Forelimb muscle (tissue), 1 donor: ENCODE measurements at regions not wholly inside any gene's neighbourhood (a gene's known extent, or its start where the extent isn't known, plus 50 kb on each side); places are given as distances from the start of the nearest gene placed in this dataset.
"Not testable (repeated sequence)": the region's sequence is repeated elsewhere in the genome, so short reads cannot be mapped to it uniquely, and the experiment has no call there.

ENCODE experiments used
- DNase-seq: peaks from one replicate; pipeline ENCODE4 v3.0.0-alpha.2; 2013; ENCODE audit warnings: low read depth

- DNase-seq = no peak
Observed at GRCh38 chrX:22800360-22800759, 199.4 kb upstream of the DDX53 start.

GRCh38 chrX:22800806-22801205, 199.0 kb upstream of the DDX53 start:
- no peak for DNase-seq

- no peak for DNase-seq
Observed at GRCh38 chrX:22803353-22803752, 196.4 kb upstream of the DDX53 start.

- DNase-seq = no peak
Observed at GRCh38 chrX:22810876-22811275, 188.9 kb upstream of the DDX53 start.

GRCh38 chrX:22818061-22818460, 181.7 kb upstream of the DDX53 start:
- DNase-seq = no peak

- no peak for DNase-seq
Observed at GRCh38 chrX:22855693-22856092, 144.1 kb upstream of the DDX53 start.

- no peak for DNase-seq
Observed at GRCh38 chrX:22859642-22860041, 140.1 kb upstream of the DDX53 start.

GRCh38 chrX:22866801-22867200, 133.0 kb upstream of the DDX53 start:
- not testable (repeated sequence) for DNase-seq

- DNase-seq = no peak
Observed at GRCh38 chrX:22882543-22882942, 117.2 kb upstream of the DDX53 start.

- DNase-seq = no peak
Observed at GRCh38 chrX:22889819-22890218, 109.9 kb upstream of the DDX53 start.

- no peak for DNase-seq
Observed at GRCh38 chrX:22912616-22913015, 87.1 kb upstream of the DDX53 start.

GRCh38 chrX:22922961-22923360, 76.8 kb upstream of the DDX53 start:
- DNase-seq = no peak

- no peak for DNase-seq
Observed at GRCh38 chrX:22934640-22935039, 65.1 kb upstream of the DDX53 start.

- DNase-seq = no peak
Observed at GRCh38 chrX:22944945-22945344, 54.8 kb upstream of the DDX53 start.
